Hepatocyte (in vitro differentiated cells): ENCODE measurements at regions not wholly inside any gene's neighbourhood (a gene's known extent, or its start where the extent isn't known, plus 50 kb on each side); places are given as distances from the start of the nearest gene placed in this dataset.

Experiments
- CTCF ChIP-seq: fragments of 200-600 bp; sonication (generic); IDR thresholded peaks from 2 replicates; pipeline ENCODE4 v1.5.1; 2016; ENCODE audit warnings: antibody characterized with exemption, mild to moderate bottlenecking; ENCODE audit not compliant: poor library complexity
- EZH2 ChIP-seq: fragments of 200-600 bp; sonication (generic); IDR thresholded peaks from 2 replicates; pipeline ENCODE4 v1.6.1; 2016; ENCODE audit warnings: antibody characterized with exemption, mild to moderate bottlenecking, borderline replicate concordance

- TF ChIP-seq CTCF (no peak), EZH2 (no peak)
Observed at GRCh38 chr5:68823301-68823700, 270.5 kb upstream of the SLC30A5 start.
